Chondrocyte (in vitro differentiated cells): ENCODE measurements at regions not wholly inside any gene's neighbourhood (a gene's known extent, or its start where the extent isn't known, plus 50 kb on each side); places are given as distances from the start of the nearest gene placed in this dataset.

Experiments used
- DNase-seq: peaks from one replicate; pipeline ENCODE4 v3.0.0; 2021; ENCODE audit warnings: mixed read lengths, low spot score
- H3K27ac Mint-ChIP-seq: one replicate; pipeline ENCODE4 v1.8.0; 2021; ENCODE audit warnings: mild to moderate bottlenecking, moderate library complexity, mixed read lengths; ENCODE audit not compliant: unreplicated experiment
- H3K27me3 Mint-ChIP-seq: 2 replicates; pipeline ENCODE4 v1.8.0; 2021; ENCODE audit warnings: low read depth, mixed read lengths
- H3K36me3 Mint-ChIP-seq: 2 replicates; pipeline ENCODE4 v1.8.0; 2021; ENCODE audit warnings: low read depth, mixed read lengths
- H3K4me1 Mint-ChIP-seq: 2 replicates; pipeline ENCODE4 v1.8.0; 2021; ENCODE audit warnings: low read depth, mild to moderate bottlenecking, mixed read lengths
- H3K4me3 Mint-ChIP-seq: one replicate; pipeline ENCODE4 v1.8.0; 2021; ENCODE audit warnings: mild to moderate bottlenecking, moderate library complexity, mixed read lengths; ENCODE audit not compliant: unreplicated experiment
- H3K9me3 Mint-ChIP-seq: 2 replicates; pipeline ENCODE4 v1.8.0; 2021; ENCODE audit warnings: low read depth, mixed read lengths
- TF ChIP-seq, protein P1 (sequence below): fragments of 200-600 bp; sonication (generic); IDR thresholded peaks from 2 replicates; pipeline ENCODE4 v1.5.0; 2021; ENCODE audit warnings: antibody characterized with exemption, mild to moderate bottlenecking, moderate library complexity

DNA sequence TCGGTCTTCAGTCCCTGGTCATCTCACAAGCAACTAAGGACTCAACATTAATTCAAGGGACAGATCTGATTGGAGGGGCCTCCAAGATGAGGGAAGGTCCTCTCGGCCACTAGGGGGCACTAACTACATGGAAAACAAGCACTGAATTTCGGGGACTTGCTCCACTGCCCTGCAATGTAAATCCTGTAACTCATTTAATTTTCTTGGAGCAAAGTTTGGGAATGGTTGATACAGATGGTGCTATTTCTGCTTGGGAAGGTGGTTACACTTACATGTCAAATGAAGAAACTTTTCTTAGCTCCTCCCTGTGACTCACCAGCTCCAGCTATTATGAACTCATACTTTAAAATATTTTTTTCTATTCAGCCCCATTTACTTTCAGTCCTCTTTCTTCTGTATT, 97.4 kb upstream of the KCNJ15 start:
- no peak for DNase-seq
- peaks cover 6% of the 10 kb centered on the region for H3K27me3 Mint-ChIP-seq
- TF ChIP-seq, protein P1, sequence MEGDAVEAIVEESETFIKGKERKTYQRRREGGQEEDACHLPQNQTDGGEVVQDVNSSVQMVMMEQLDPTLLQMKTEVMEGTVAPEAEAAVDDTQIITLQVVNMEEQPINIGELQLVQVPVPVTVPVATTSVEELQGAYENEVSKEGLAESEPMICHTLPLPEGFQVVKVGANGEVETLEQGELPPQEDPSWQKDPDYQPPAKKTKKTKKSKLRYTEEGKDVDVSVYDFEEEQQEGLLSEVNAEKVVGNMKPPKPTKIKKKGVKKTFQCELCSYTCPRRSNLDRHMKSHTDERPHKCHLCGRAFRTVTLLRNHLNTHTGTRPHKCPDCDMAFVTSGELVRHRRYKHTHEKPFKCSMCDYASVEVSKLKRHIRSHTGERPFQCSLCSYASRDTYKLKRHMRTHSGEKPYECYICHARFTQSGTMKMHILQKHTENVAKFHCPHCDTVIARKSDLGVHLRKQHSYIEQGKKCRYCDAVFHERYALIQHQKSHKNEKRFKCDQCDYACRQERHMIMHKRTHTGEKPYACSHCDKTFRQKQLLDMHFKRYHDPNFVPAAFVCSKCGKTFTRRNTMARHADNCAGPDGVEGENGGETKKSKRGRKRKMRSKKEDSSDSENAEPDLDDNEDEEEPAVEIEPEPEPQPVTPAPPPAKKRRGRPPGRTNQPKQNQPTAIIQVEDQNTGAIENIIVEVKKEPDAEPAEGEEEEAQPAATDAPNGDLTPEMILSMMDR, result peak; percentile 97
- H3K36me3 Mint-ChIP-seq, result no peaks in the 10 kb centered on the region
- H3K4me3 Mint-ChIP-seq, result no peak overlapping the region
- H3K27ac Mint-ChIP-seq, result peak overlapping the region; percentile 63
- H3K4me1 Mint-ChIP-seq, result peaks cover 10% of the 10 kb centered on the region
- no peaks in the 10 kb centered on the region for H3K9me3 Mint-ChIP-seq

DNA sequence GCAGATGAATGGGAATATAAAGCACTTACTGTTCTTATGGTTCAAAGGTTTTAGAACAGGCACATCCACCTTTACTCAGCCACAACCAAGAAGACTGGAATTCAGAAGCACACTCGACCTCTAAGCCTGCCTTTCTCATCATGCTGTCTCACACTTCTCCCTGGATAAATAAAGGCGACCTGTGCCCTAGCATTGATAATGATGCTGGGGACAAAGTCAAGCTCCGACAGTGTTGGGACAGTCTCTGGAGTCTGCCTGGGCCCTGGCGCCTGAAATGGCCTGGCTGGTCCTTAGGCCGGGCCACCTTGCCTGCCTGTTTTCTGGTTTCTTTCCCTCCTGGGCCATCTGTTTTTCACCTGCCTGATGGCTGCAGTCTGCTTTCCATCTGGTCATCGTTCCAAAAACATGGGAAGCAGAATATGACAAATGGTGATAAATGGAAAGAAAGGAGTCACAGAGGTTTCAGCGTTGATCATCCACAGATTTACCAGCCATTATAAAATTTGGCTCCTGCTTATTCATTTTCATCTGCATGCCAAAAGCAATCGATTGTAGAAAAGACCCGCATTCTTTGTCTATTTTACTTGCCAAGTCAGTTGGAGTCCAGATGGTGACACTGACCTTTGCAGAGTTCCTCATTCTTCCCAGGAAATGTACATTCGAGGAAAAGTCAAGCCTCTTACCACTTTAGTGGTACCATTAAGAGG, 91.2 kb upstream of the KCNJ15 start:
- no peak overlapping the region for H3K27ac Mint-ChIP-seq
- no peaks in the 10 kb centered on the region for H3K27me3 Mint-ChIP-seq
- no peaks in the 10 kb centered on the region for H3K36me3 Mint-ChIP-seq
- peaks cover 17% of the 10 kb centered on the region for H3K4me1 Mint-ChIP-seq
- no peak for DNase-seq
- H3K4me3 Mint-ChIP-seq, result no peak overlapping the region
- no peaks in the 10 kb centered on the region for H3K9me3 Mint-ChIP-seq
- TF ChIP-seq, protein P1, result no peak

DNA sequence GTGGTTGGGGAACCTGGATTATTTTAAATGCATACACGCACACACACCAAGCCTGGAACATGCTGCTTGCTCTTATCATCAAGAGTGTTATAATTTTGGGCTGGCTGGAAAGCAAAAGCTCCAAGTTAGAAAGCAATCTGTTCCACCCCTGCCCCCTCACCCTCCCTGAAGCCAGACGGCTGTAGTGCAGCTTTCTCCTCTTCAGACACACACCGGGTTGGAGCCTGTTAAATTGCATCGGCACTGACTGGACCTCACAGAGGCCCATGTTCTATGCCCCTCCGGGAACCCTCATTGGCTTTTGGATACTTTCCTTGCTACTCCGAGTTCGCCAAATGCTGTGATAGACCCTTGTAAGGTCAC, 90.6 kb upstream of the KCNJ15 start:
- Mint-ChIP-seq H3K27ac (no peak overlapping the region), H3K27me3 (no peaks in the 10 kb centered on the region), H3K9me3 (no peaks in the 10 kb centered on the region), H3K36me3 (no peaks in the 10 kb centered on the region), H3K4me1 (peaks cover 23% of the 10 kb centered on the region), H3K4me3 (no peak overlapping the region)
- no peak for DNase-seq
- TF ChIP-seq, protein P1, result no peak

DNA sequence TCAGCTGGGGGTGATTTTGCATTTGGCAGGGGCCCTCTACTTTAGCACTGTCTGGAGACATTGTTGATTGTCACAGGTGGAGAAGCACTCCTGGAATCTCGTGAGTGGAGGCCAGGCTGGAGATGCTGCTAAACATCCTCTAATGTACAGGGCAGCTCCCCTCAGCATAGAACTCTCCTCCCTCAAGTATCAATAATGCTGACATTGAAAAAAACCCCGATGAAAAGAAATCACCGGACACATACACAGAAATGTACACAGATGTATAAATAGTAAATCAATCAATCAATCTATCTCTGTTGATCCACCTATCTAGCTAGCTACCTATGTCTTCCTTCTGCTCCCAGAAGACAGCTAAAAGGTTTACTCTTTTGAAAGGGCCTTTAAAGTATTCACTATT, 89.4 kb upstream of the KCNJ15 start:
- H3K4me1 Mint-ChIP-seq, result peaks cover 34% of the 10 kb centered on the region
- no peaks in the 10 kb centered on the region for H3K27me3 Mint-ChIP-seq
- H3K9me3 Mint-ChIP-seq, result no peaks in the 10 kb centered on the region
- TF ChIP-seq, protein P1, result no peak
- no peaks in the 10 kb centered on the region for H3K36me3 Mint-ChIP-seq
- no peak for DNase-seq
- no peak overlapping the region for H3K4me3 Mint-ChIP-seq
- no peak overlapping the region for H3K27ac Mint-ChIP-seq

DNA sequence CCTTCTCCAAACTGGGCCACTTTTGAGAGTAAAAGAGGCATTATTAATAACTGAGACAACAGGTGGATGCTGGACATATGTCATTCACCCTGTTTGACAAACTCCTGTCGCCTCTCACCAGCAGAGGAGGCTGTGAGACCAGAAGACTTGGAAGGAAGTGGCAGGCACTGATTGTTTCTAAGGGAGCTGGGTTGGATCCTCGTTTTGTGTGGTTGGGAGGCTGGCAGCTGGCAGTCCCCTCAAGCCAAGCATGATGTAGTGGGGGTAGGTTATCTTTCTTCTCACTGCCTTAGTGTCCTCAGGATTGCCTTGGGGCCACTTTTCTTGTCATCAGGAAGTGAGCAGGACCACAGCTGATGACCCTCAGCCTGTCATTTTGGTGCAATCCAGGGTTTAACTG, 86.5 kb upstream of the KCNJ15 start:
- no peaks in the 10 kb centered on the region for H3K27me3 Mint-ChIP-seq
- H3K27ac Mint-ChIP-seq, result peak overlapping the region; percentile 94
- H3K4me3 Mint-ChIP-seq, result no peak overlapping the region
- peaks cover 6% of the 10 kb centered on the region for H3K9me3 Mint-ChIP-seq
- DNase-seq, result no peak
- no peaks in the 10 kb centered on the region for H3K36me3 Mint-ChIP-seq
- peaks cover 64% of the 10 kb centered on the region for H3K4me1 Mint-ChIP-seq
- TF ChIP-seq, protein P1, result peak; percentile 79
